NT2/D1 (cell line): ENCODE measurements at regions not wholly inside any gene's neighbourhood (a gene's known extent, or its start where the extent isn't known, plus 50 kb on each side); places are given as distances from the start of the nearest gene placed in this dataset.

Experiments
- SUZ12 ChIP-seq: IDR thresholded peaks from 2 replicates; pipeline ENCODE4 v1.6.1; 2011; ENCODE audit not compliant: insufficient read length, insufficient read depth; ENCODE audit errors: extremely low read depth
- YY1 ChIP-seq: IDR thresholded peaks from 2 replicates; pipeline ENCODE4 v1.6.1; 2011; ENCODE audit not compliant: insufficient read length, insufficient read depth

DNA sequence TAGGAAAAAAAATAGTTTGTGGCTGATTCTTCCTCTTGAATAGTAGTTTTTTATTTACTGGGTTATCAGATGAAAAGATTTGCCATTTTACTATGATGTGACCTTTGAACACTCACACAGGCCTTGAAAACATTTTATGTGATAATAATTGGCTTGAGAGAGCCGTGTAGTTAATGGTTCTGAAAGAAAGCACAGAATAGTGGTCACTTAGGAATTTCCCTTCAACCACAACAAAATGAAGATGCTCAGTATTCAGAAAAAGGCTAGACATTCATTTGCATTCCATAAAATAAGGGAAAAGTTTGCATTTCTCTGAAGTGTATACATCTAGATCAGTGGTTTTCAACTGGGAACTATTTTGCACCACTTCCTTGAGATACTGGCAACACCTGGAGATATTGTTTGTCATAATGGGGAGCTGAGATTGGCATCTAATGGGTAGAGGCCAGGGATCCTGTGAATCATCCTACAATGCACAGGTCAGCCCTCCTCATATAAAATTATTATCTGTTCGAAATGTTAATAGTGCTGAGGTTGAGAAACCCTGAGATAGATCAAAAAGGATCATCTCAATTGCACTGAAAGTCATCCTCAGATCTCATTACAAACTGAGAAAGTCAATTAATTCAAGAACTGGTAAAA lies 446.4 kb upstream of the CCNG1 start:
- no peak for TF ChIP-seq SUZ12
- TF ChIP-seq YY1 = no peak
